ENCODE measurements at regions not wholly inside any gene's neighbourhood (a gene's known extent, or its start where the extent isn't known, plus 50 kb on each side); places are given as distances from the start of the nearest gene placed in this dataset.

DNA sequence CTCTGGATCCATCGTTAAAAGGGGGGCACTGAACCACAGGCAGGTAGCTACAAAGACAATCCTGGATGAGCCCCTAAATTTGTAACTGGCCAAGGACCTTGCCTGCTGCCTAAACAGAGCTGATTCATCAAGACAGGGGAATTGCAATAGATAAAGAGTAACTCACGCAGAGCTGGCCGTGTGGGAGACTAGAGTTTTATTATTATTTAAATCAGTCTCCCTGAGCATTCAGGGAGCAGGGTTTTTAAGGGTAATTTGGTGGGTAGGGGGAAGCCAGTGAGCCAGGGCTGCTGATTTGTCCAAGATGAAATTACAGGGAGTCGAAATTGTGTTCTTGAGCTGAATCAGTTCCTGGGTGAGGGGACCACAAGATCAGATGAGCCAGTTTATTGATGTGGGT lies 885.1 kb upstream of the CADM2 start:
- H3K36me3 ChIP-seq, result no peaks in the 10 kb centered on the region
- no peak for ATAC-seq
- H3K27ac ChIP-seq, result no peak overlapping the region
- H3K4me1 ChIP-seq, result no peaks in the 10 kb centered on the region
- no peak for DNase-seq
- H3K27me3 ChIP-seq, result no peaks in the 10 kb centered on the region
- intact Hi-C loops (cut with DNase I), result no loop called here
- H3K4me3 ChIP-seq, result no peak overlapping the region
- peaks cover 0 to 8% of the 10 kb centered on the region in 2 donors for H3K9me3 ChIP-seq
- TF ChIP-seq CTCF (IDR thresholded peaks at IDR 0.05), result no peak

GRCh38 chr3:84074767-84075166 lies 884.0 kb upstream of the CADM2 start:
- Histone ChIP-seq H3K9me3 (peaks cover 0 to 8% of the 10 kb centered on the region in 2 donors), H3K36me3 (no peaks in the 10 kb centered on the region), H3K27me3 (no peaks in the 10 kb centered on the region), H3K27ac (no peak overlapping the region), H3K4me1 (no peaks in the 10 kb centered on the region), H3K4me3 (no peak overlapping the region)
- intact Hi-C loops (cut with DNase I), result no loop called here
- TF ChIP-seq CTCF (IDR thresholded peaks at IDR 0.05), result no peak
- no peak for ATAC-seq
- DNase-seq, result no peak

- Histone ChIP-seq H3K4me3 (no peak overlapping the region), H3K27me3 (no peaks in the 10 kb centered on the region), H3K27ac (no peak overlapping the region), H3K9me3 (peaks cover 0 to 5% of the 10 kb centered on the region in 2 donors), H3K36me3 (no peaks in the 10 kb centered on the region), H3K4me1 (no peaks in the 10 kb centered on the region)
- TF ChIP-seq CTCF (IDR thresholded peaks at IDR 0.05), result no peak
- no peak for ATAC-seq
- intact Hi-C loops (cut with DNase I), result no loop called here
- DNase-seq, result no peak
Observed at GRCh38 chr3:84077479-84077878, 881.3 kb upstream of the CADM2 start.

DNA sequence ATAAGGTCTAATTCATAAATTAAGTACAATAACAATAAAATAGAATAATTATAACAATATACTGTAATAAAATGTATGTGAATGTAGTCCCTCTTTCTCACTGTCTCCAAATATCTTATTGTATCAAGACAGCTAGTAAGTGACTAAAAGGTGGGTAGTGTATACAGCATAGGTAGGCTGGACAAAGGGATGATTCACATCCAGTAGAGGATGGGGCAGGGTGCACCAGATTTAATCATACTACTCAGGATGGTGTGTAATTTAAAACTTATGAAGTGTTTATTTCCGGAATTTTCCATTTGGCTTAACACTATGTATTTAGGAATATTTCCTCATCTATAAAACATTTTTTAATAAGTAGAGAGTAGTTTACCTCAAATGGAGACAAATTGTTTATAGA lies 876.1 kb upstream of the CADM2 start:
- no peak for DNase-seq
- TF ChIP-seq CTCF (IDR thresholded peaks at IDR 0.05), result no peak
- intact Hi-C loops (cut with DNase I), result no loop called here
- no peak overlapping the region for H3K4me3 ChIP-seq
- no peaks in the 10 kb centered on the region for H3K4me1 ChIP-seq
- H3K9me3 ChIP-seq, result peaks cover 0 to 9% of the 10 kb centered on the region in 2 donors
- ATAC-seq, result no peak
- no peaks in the 10 kb centered on the region for H3K27me3 ChIP-seq
- no peaks in the 10 kb centered on the region for H3K36me3 ChIP-seq
- H3K27ac ChIP-seq, result no peak overlapping the region

DNA sequence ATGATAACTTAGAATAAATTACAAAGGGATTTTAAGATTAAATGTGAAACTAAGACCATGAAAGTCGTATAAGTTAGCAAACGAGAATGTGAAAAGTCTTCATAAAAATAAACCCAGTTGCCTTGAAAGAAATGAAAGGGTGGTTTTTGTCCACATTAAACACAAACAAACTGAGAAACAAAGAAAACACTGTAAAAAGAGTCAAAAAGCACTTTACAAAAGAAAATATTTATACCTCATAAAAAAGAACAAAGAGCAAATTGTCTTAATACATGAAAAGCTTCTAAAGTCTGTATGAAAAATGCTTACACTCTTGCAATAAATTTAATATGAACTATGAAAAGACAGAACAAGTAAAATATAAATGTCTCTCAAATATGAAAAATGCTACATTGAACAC lies 865.9 kb upstream of the CADM2 start:
- ATAC-seq (no peak), DNase-seq (no peak)
- intact Hi-C loops (cut with DNase I), result no loop called here
- no peaks in the 10 kb centered on the region for H3K27me3 ChIP-seq
- no peaks in the 10 kb centered on the region for H3K4me1 ChIP-seq
- H3K9me3 ChIP-seq, result peaks cover 0 to under 1% of the 10 kb centered on the region in 2 donors
- no peaks in the 10 kb centered on the region for H3K36me3 ChIP-seq
- no peak overlapping the region for H3K27ac ChIP-seq
- TF ChIP-seq CTCF (IDR thresholded peaks at IDR 0.05), result no peak
- no peak overlapping the region for H3K4me3 ChIP-seq

All from left lung (tissue), 4 donors.